GM19455 (cell line): ENCODE measurements at regions not wholly inside any gene's neighbourhood (a gene's known extent, or its start where the extent isn't known, plus 50 kb on each side); places are given as distances from the start of the nearest gene placed in this dataset.
"Not testable (repeated sequence)": the region's sequence is repeated elsewhere in the genome, so short reads cannot be mapped to it uniquely, and the experiment has no call there.

Experiments
- ATAC-seq: cut with Tn5 transposase; IDR thresholded peaks from one replicate; pipeline ENCODE4 v1.9.1; 2021; ENCODE audit not compliant: unreplicated experiment

DNA sequence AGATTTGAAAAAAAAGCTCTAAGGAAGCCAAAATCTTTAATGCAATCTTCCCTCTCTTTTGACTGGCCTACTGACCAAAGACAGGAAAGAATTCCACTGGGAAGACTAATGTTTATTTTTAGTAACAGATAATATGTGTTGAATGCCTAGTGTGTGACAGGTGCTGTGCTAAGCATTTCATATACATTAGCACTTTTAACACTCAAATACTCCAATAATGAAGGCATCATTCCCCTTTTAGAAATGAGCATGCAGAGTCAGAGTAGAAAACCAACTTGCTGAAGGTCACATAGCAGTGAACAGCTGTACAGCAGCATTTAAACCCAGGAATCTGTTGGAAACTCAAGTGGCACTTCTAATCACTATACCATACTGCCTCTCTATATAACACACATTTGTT, 170.6 kb downstream of the MINAR1 start:
- ATAC-seq = no peak

DNA sequence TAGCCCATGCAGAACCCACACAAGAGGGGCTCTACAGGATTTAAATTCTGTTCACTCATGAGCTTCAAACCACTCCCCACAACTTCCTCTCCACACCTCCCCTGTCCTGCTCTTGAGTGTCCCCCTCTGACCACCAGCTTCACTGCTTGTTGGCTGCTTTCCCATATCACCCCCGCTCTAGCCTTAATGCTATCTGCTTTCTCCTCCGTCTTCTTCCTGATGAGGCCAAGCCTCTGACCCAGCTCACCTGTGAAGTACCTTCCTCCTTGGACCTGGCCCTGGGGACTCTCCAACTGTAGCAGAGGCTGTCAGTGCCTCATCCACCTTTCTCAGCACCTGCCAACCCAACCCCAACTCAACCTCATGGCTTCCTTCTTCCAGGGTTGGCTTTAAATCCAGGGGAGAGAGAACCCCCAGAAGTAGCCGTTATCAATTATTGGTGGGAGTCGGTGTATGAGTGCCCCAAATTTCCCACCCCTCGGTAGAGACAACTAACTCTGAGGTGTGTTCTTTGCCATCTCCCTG, 174.8 kb downstream of the MINAR1 start:
- ATAC-seq = no peak

DNA sequence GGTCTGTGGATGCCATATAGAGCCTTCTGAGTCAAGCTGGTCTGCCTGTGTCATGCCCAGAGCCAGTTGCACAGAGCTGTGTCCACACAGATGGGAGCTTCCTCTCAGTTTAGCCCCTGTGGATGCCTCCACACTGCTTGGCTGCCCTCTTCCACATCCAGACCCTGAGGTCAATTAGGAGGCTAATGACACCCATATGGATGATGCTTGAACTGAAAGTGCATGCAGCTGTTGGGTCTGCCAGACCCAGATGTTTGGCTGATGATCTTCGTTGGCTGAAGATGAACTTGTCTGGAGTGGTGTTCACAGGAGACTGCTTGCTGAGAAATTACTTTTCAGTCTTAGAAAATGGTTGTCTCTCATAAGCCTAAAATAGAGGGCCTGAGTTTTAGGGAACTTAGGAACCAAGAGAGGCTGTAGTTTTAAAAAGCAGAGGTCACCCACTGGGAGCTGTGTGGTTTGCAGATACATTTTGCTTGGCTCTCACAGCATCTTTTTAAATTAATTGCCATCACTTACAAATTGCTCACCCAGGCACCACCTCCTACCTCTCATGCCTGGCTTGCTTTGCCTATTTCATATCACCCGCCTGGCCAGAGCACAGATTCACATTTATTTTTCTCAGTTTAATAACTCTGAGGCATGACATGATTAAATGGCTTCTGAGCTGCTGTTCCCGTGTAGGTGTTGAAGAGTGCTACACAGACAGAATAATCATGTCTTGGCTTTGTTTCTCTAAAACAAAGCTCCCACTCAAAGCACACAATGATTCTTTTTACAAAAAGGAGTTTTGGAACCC, 176.1 kb downstream of the MINAR1 start:
- no peak for ATAC-seq

DNA sequence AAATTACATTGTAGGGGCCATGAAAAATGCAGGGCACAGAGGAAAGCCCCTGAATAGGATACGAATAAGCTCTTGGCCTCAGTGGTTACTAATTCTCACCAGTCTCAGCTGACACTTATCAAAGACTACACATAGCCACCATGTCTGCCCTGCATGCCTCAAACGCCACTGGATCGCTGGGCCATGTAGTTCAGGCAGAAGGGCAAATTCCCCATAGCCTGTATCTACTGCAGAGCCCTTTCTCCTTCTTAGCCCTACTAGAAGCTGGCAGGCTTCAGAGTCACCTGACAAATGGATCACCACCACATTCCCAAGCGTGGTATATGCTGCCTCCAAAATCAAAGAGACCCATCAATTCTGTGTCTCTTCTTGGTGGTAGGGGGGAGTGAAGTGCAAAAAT, 177.4 kb downstream of the MINAR1 start:
- ATAC-seq = no peak

DNA sequence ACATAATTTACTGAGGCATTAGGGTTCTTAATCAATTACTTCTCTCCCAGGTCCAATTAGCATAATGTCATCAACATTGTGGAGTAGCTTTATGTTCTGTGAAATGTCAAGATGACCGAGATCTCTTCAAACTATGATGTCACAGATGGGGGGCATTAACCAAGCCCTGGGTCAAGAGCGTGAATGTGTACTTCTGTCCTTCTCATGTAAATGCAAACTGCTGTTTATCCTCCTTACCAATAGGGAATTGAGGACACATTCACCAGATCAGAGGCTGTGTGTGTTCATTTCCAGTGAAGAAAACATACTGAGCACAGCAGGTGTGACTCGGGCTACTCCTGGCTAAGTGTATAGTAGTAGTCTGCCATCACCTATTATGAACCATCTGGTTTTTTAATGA, 177.9 kb downstream of the MINAR1 start:
- ATAC-seq = no peak

DNA sequence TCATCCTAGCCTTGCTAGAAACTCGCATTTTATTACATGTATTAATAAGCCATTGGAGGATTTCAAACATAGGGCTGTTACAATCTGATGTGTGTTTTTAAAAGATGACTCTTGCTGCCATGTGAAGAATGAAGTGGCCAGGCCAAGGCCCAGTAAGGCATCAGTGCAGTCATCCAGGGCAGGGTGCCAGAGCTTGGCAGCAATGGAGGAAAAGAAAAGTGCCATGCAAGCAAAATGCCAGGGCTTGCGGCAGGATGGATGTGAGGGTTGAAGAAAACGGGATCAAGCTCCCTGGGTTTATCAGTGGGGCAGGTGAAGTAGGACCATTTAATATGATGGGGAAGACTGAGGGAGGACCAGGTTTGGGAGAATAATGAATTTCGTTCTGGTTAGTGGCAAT, 183.6 kb downstream of the MINAR1 start:
- no peak for ATAC-seq

DNA sequence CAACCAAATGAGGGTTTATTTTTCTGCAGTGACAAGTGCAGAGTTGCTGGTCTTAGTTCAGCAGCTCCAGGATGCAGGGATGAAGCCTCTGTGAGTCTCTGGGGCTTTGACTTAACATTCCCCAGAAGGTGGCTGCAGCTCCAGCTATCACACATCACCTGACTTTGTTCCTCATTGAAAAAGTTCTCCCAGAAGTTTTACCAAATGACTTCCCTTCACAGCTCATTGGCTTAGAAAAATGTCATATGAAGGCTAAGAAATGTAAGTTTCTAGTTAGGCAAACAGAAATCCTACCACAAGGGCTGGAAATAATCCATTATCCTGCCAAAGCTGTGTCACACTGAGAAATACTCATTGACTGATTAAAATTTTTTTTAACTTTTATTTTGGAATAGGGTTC, 184.9 kb downstream of the MINAR1 start:
- no peak for ATAC-seq

DNA sequence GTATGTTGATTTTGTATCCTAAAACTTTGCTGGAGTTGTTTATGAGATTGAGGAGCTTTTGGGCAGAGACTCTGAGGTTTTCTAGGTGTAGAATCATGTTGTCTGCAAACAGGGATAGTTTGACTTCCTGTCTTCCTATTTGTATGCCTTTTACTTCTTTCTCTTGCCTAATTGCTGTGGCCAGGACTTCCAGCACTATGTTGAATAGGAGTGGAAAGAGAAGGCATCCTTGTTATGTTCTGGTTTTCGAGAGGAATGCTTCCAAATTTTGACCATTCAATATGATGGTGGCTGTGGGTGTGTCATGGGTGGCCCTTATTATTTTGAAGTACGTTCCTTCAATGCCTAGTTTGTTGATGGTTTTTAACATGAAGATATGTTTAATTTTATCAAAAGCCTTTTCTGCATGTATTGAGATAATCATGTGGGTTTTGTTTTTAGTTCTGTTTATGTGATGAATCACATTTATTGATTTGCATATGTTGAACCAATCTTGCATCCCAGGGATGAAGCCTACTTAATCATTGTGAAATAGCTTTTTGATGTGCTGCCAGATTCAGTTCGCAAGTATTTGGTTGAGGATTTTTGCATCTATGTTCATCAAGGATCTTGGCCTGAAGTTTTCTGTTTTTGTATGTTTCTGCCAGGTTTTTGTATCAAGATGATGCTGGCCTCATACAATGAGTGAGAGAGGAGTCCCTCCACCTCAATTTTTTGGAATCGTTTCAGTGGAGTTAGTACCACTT, 188.1 kb downstream of the MINAR1 start:
- ATAC-seq = no peak

DNA sequence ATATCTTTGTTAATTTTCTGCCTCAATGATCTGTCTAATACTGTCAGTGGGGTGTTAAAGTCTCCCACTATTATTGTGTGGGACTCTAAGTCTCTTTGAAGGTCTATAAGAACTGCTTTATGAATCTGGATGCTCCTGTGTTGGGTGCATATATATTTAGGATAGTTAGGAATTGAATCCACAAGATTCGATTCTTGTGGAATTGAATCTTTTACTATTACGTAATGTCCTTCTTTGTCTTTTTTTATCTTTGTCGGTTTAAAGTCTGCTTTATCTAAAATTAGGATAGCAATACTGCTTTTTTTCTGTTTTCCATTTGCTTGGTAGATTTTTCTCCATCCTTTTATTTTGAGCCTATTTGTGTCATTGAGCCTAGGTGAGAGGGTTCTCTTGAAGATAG, 189.7 kb downstream of the MINAR1 start:
- ATAC-seq = not testable (repeated sequence)

DNA sequence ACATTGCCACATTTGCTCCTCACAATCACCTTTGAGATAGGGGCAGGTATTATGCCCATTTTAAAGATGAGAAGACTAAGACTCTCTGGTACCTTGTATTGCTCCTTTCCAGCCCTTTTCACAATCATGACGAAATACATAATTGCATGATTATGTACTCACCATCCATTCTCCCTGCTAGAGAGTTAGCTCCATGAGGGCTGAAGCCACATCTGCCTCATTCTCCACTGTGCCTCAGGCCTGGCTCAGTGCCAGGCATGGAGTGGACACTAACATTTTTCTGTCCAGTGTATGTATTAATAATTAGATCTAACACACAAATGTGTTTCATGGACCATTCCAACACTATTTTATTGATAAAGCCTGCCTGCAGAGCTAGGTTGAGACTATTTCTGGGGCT, 191.4 kb downstream of the MINAR1 start:
- ATAC-seq = no peak

DNA sequence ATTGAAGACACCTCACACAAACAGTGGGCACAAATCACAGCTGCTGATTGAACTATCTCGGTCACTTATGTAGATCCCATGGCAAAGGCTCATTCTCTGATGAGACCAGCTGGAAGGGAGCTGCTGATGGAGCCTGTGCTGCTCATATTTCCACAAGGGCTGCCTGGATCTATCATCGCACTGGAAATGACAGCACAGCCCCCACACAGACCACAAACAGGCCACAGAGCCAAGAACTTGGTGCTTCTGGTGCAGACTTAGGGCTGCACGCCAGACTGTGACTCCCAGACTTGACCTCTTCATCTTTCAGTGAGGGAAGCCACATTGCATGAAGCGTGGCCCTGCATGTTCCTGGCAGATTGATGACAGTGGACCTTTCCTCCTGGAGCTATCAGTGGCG, 197.6 kb downstream of the MINAR1 start:
- ATAC-seq = no peak

DNA sequence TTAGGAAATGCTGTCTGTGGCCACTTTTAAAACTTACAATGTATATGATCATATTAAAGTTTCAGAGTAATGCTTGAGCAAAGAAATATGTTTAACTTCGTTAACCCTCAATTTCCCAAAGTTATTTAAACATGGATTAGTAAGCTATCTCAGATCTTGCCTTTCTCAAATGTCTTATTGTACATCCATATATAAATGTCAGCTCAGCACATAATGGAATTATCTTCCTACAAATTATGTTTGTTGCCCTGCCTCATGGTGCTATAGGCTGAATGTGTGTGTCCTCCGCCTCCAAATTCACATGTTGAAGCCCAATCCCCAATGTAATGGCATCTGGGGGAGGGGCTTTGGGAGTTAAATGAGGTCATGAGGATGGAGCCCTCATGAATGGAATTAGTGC, 200.3 kb downstream of the MINAR1 start:
- no peak for ATAC-seq

DNA sequence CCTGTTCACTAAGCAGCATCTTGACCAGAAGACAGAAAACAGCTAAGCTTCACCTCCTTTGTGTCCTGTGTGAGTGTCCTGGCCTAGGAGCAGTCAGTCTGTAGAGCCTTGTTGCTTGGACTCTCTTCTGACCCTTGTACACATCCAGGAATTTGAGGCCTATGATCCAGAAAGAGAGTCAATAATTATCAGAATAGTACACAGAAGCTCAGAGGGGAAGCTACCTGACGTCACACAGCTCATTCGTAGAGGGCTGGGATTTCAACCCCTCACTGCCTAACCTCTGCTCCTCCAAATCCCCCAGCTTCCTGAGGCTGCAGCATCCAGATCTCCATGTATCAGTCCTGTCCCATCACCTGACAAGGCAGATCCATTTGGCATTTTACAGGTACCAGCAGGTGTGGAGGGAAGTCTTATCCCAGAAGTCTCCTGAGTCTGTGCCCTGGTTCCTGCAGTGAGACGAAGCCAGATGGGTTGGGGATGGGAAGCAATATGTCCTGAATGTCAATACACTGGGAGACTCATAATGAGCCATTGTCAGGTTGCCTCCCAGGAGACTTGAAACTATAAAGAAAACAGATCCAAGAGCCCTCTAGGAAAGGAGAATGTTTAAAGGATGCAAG, 203.1 kb downstream of the MINAR1 start:
- no peak for ATAC-seq

DNA sequence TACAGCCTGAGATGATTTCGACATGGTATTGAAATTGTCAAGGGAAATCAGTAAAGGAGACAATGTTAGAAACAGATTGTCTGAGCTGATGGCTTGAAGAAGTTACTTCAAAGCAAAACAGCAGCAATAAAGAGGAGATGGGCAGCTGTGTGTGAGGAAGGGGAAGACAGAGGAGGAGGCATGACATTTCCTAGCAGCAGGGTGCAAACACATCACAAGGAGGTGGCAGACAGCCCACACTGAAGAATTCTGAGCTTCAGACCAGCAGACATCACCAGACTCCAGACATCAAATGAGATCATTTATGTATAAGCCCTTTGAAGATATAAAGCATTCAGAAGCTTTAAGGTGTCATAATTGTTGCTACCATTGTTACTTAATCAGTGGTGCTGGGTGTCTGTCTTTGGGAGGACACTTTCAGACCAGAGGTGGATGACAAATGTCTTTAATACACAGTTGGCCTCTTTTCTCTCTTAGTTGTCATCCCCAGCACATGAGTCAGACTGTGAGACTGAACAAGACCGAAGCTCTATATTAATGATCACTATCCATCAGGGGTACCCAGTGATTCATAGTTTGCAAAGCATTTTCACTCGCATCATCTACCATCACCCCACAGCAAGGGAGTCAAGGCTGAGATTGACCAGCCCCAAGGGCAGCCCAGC, 203.9 kb downstream of the MINAR1 start:
- ATAC-seq = no peak

DNA sequence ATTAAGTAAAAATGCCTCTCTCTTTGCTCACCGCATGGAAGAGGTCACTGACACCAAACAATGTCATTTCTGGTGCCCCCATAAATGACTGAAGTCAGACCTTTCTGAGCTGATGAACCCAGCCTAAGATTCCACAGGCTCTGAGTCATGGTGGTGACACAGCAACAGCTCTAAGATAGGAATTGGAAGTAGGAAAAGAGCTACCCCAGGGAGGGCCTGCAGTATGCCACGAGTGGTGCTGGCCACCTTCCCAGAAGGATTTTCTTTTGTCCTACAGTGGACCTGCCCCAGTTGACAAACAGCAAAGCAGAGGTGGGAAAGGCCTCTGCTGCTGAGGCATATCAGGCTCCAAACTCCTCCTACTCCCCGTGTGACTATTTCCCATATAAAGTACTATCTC, 208.1 kb downstream of the MINAR1 start:
- no peak for ATAC-seq

DNA sequence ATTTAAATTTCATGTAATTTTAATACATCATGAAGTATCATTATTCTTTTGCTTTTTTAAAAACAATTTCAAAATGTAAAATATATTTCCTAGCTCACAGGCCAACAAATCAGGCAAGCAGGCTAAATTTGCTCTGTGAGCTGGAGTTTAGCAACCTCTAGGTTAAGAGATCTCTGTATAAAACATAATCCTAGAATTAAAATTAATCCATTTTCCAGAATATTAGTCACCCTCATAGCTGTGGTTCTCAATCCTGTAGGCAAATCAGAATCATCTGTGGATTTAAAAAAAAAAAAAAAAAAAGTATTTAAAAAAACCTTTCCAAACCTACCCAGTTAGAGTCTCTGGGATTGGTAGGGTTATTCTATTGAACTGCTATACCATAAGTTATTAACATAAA, 209.7 kb downstream of the MINAR1 start:
- no peak for ATAC-seq

DNA sequence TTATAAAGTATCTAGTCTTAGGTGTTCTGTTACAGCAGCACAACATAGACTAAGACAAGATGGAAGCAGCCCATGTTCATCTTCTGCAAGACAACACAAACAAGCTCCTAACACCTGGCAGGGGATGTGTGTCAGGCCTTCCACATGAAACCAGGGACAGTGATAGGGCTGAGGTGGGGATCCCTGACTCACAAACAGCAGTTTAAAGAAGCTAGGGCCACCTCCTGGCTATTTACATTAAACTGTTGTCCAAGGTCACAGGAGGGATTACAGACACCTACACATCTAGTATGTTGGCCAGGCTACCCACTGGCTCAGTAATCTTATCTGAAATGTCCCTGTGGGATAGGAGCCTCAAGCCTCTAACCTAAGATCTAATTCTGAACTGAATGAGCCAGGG, 211.3 kb downstream of the MINAR1 start:
- no peak for ATAC-seq

DNA sequence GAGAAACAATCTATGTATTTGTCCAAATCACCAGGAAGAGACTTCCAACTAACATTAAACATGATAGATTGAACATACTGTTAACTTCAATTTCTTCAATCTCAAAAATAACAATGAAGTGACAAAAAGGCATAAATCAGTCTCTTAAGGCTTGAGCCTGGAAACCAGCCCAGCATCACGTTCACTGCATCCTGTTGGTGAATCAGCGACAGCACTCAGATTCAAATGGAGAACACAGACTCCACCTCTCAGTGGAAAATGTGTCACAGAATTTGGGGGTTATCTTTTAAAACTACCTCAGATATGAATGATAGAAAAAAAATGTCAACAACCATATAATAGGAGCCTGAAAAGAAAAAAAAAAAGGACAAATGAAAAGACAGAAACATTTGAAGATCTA, 212.0 kb downstream of the MINAR1 start:
- no peak for ATAC-seq

DNA sequence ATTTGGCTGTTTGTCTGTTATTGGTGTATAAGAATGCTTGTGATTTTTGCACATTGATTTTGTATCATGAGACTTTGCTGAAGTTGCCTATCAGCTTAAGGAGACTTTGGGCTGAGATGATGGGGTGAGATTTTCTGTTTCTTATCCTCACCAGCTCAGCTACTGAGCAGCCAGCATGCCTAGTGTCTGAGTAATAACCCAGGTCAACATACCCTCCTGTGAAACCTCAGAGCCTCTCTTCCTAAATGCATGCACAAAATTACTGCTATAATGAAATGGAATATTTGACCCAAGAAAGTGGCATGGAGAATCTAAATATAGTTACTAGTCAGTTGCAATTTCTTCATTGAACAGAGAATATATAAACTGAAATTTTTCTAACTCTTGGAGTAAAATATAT, 220.8 kb downstream of the MINAR1 start:
- not testable (repeated sequence) for ATAC-seq

DNA sequence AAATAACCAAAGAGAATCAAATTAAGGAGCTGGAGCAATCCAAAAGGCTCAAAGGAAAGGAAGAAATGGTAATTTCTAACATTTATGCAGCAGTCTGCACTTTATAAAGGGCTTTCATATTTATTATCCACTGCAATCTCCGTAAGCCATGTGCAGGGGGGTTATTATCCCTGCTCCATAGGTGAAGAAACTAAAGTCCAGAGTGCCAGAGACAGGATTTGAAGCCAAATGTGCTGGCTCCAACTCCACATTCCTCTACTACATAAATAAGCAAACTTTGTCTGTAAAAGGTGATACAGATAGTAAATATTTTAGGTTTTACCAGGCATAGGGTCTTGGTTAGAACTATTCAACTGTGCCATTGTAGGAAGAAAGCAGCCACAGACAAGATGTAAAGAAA, 221.4 kb downstream of the MINAR1 start:
- ATAC-seq = no peak
